LNCaP clone FGC (cell line): ENCODE measurements at regions not wholly inside any gene's neighbourhood (a gene's known extent, or its start where the extent isn't known, plus 50 kb on each side); places are given as distances from the start of the nearest gene placed in this dataset.

ENCODE experiments used
- DNase-seq: peaks from one replicate; pipeline ENCODE4 v3.0.0-alpha.2; 2011; ENCODE audit warnings: low read depth
- H3K4me3 ChIP-seq: 2 replicates; pipeline ENCODE4 v1.5.1; 2011; ENCODE audit warnings: mild to moderate bottlenecking, low read depth, low read length, control low read depth
- TF ChIP-seq, protein P1 (sequence below): IDR thresholded peaks from 2 replicates; pipeline ENCODE4 v1.5.1; 2012; ENCODE audit warnings: mild to moderate bottlenecking; ENCODE audit not compliant: control insufficient read depth, insufficient read depth; ENCODE audit errors: extremely low read depth

DNA sequence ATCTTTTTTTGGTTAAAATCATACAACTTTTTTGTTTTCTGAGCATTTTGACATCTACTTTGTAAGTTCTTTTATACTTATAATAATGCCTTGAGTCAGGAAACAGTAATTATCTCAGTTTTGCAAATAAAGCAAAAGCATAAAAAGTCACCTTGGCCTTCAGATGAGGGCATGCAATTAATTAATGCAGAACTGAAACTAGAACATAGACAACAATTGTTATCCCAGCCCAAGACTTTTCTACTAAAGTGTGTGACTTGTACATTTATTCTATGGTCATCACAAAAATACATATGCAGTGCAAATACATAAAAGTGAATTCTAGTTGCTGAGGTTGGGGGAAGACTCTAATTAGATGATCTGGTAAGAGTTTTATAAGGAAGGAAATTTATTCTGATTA lies 179.9 kb downstream of the ST8SIA4 start:
- TF ChIP-seq, protein P1, sequence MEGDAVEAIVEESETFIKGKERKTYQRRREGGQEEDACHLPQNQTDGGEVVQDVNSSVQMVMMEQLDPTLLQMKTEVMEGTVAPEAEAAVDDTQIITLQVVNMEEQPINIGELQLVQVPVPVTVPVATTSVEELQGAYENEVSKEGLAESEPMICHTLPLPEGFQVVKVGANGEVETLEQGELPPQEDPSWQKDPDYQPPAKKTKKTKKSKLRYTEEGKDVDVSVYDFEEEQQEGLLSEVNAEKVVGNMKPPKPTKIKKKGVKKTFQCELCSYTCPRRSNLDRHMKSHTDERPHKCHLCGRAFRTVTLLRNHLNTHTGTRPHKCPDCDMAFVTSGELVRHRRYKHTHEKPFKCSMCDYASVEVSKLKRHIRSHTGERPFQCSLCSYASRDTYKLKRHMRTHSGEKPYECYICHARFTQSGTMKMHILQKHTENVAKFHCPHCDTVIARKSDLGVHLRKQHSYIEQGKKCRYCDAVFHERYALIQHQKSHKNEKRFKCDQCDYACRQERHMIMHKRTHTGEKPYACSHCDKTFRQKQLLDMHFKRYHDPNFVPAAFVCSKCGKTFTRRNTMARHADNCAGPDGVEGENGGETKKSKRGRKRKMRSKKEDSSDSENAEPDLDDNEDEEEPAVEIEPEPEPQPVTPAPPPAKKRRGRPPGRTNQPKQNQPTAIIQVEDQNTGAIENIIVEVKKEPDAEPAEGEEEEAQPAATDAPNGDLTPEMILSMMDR, result no peak
- DNase-seq, result no peak
- no peak overlapping the region for H3K4me3 ChIP-seq

DNA sequence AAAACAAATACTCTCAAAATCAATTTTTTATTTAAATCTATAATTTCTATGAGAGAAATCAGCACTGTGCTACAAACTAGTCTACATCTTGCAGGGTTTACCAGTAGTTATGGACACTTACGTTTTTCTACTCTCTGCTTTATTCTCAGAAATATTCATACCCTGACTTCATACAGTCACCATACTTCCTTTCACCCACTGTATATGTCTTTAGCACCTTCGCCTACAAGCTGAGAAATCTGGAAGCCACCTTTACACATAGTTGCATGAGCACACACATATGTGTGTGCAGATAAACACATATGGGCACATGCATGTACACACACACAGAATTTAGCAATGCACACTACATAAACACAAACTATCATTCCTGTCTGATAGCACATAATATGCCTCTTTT lies 177.0 kb downstream of the ST8SIA4 start:
- TF ChIP-seq, protein P1, result no peak
- DNase-seq, result no peak
- H3K4me3 ChIP-seq, result no peak overlapping the region

DNA sequence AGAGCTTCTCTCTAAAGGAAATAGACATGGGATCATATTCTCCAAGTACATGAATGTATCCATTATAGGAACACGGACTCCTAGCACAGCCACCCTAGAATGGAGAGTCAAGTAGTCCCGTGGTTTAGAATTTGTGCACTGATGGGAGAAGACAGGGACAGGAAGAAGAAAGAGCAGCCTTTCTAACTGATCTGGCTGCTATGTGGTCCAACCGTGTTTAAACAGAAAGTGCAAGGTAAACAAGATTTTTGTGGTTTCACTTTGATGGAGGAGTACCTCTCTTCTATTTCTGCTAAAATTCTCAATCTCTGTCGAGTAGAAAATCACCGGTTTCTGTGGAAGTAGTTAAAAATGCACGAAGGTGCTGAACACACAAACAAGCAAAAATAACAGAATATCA lies 171.3 kb downstream of the ST8SIA4 start:
- DNase-seq, result no peak
- H3K4me3 ChIP-seq, result no peak overlapping the region
- TF ChIP-seq, protein P1, result no peak

DNA sequence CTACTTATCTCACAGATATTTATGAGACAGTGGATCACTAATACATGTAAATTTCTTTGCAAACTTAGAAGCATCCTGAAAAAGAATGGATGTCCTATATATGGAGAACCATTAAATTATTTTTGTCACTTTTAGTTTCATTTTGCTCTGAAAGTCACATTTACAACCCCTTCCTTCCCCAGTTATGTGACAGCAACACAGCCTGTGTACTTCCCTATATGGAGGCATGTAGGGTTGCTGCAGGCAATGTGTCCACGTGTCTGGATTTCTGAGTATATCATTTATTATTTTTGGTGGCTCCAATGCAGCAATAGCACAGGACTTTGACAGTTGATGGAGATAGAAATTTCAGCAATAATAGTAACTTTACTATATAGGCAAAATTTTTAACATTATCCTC lies 156.4 kb downstream of the ST8SIA4 start:
- H3K4me3 ChIP-seq, result no peak overlapping the region
- TF ChIP-seq, protein P1, result no peak
- no peak for DNase-seq

DNA sequence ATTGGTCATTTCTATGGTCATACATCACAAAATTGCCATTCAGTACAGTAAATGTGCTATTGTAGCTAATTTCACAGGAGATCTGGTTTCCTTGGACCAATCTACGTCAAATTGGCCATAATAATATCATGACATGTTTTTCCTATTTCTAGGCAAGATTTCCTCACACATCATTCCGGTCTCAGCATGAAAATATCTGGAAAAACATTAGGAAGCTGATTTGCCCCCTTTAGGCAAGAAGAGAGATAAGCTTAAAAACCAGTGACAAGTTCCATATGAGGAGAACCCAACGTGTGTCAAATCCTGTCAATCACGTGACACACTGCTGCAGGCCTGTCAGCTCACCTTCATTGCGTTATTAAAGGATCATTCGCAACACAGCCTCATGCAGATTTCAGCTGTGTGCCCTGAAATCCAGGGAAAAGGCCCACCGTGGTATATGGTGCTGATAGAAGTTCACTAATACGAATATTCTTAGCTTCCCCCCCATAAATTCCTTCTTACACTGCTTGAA lies 153.3 kb downstream of the ST8SIA4 start:
- no peak for DNase-seq
- H3K4me3 ChIP-seq, result no peak overlapping the region
- TF ChIP-seq, protein P1, result no peak

DNA sequence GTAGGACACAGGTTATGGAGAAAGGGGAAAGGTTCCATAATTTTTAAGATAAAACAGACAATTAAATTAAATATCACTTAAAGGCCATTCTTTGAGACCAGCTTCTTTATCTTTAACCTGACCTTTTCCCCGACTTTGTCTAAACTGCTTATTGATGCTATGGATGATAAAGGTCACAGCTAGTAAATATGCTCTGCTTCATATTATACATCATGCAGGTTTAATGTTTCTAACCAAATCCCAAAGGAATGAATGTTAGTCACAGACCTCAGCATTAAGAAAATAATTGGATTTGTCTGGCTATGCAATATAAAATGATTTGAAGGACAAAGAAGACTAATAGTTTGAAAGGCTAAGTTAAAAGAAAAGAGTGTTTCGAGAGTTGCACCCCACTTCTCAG lies 147.6 kb downstream of the ST8SIA4 start:
- no peak overlapping the region for H3K4me3 ChIP-seq
- TF ChIP-seq, protein P1, result no peak
- no peak for DNase-seq
